GM12878 (cell line): ENCODE measurements at regions not wholly inside any gene's neighbourhood (a gene's known extent, or its start where the extent isn't known, plus 50 kb on each side); places are given as distances from the start of the nearest gene placed in this dataset.

Source experiments
- ATAC-seq: fragments of 200-7000 bp; cut with Tn5 transposase; 3 replicates; pipeline ENCODE4 v1.9.1; 2020; ENCODE audit warnings: mild to moderate bottlenecking, moderate library complexity
- BruUV-seq: library from RNA; stranded (reverse); fragments of 400-500 nt; replicated peaks from 2 replicates; lab custom pipeline; 2021; lab: Mats Ljungman, UMichigan
- CTCF ChIA-PET: fragments of 300-600 bp; sonication (Branson Sonifier 250); formaldehyde crosslinking; extraction: SDS; loops from one replicate; lab custom pipeline; 2021; ENCODE audit warnings: inconsistent platforms; lab: Yijun Ruan, JAX
- POLR2A ChIA-PET: fragments of 350-600 bp; formaldehyde crosslinking; extraction: SDS; loops from one replicate; lab custom pipeline; 2021; ENCODE audit warnings: inconsistent platforms; lab: Charles Lee
- RAD21 ChIA-PET: fragments of 300-600 bp; sonication (Branson Sonifier 250); formaldehyde crosslinking; loops from one replicate; lab custom pipeline; 2023; ENCODE audit warnings: antibody characterized with exemption; ENCODE audit not compliant: unreplicated experiment; lab: Charles Lee
- SMC1A ChIA-PET: fragments of 300-600 bp; sonication (Branson Sonifier 250); formaldehyde crosslinking; loops from one replicate; lab custom pipeline; 2023; ENCODE audit not compliant: unreplicated experiment, uncharacterized antibody; lab: Charles Lee
- DNase-seq: peaks from one replicate; pipeline ENCODE4 v3.0.0-alpha.2; 2011; ENCODE audit warnings: low read depth, low spot score
- FAIRE-seq: peaks from 3 replicates; lab custom pipeline; 2011; peaks lifted over from hg19 to GRCh38; lab: Jason Lieb, UNC
- H2AFZ ChIP-seq: 2 replicates; pipeline ENCODE4 v1.6.0; 2011; ENCODE audit warnings: low read depth, low read length, control low read depth; ENCODE audit not compliant: control insufficient read depth
- H3K27ac ChIP-seq: 2 replicates; pipeline ENCODE4 v1.5.1; 2011; ENCODE audit warnings: control low read depth; ENCODE audit not compliant: control insufficient read depth, insufficient read depth
- H3K27me3 ChIP-seq, 2 experiments: replicated peaks in 1 of 2; 2 replicates each; pipeline versions ENCODE4 v1.6.0 to v1.6.1; 2011; ENCODE audit warnings: low read length in 1 of 2; ENCODE audit not compliant: control insufficient read depth in 2 of 2, insufficient read depth in 2 of 2
- H3K36me3 ChIP-seq, 2 experiments: 2 replicates each; pipeline ENCODE4 v1.5.1; 2011; ENCODE audit warnings: low read length in 1 of 2; ENCODE audit not compliant: control insufficient read depth in 2 of 2, insufficient read depth in 2 of 2
- H3K4me1 ChIP-seq: 2 replicates; pipeline ENCODE4 v1.6.1; 2011; ENCODE audit warnings: mild to moderate bottlenecking, low read length, moderate library complexity, mixed read lengths; ENCODE audit not compliant: control insufficient read depth, insufficient read depth
- H3K4me2 ChIP-seq: 2 replicates; pipeline ENCODE4 v1.6.0; 2011; ENCODE audit warnings: control low read depth; ENCODE audit not compliant: control insufficient read depth, insufficient read depth
- H3K4me3 ChIP-seq: fragments of 200-600 bp; sonication (generic); 2 replicates; pipeline ENCODE4 v1.5.1; 2016
- H3K79me2 ChIP-seq: 2 replicates; pipeline ENCODE4 v1.6.0; 2011; ENCODE audit warnings: low read length; ENCODE audit not compliant: control insufficient read depth, insufficient read depth
- H3K9ac ChIP-seq: 2 replicates; pipeline ENCODE4 v1.8.0; 2011; ENCODE audit warnings: low read length, control low read depth, mixed read lengths; ENCODE audit not compliant: control insufficient read depth, insufficient read depth
- H3K9me3 ChIP-seq: replicated peaks from 3 replicates; pipeline ENCODE4 v1.5.1; 2011; ENCODE audit warnings: mild to moderate bottlenecking, low read length; ENCODE audit not compliant: control insufficient read depth, insufficient read depth
- H4K20me1 ChIP-seq: 2 replicates; pipeline ENCODE4 v1.6.0; 2011; ENCODE audit not compliant: control insufficient read depth, insufficient read depth
- BCL11A ChIP-seq: IDR thresholded peaks from 2 replicates; pipeline ENCODE4 v1.6.1; 2011; ENCODE audit warnings: low read depth, low read length
- BMI1 ChIP-seq: fragments of 450-650 bp; IDR thresholded peaks from 2 replicates; pipeline ENCODE4 v1.6.1; 2016; ENCODE audit warnings: mild to moderate bottlenecking, moderate library complexity, borderline replicate concordance
- CHD4 ChIP-seq: fragments of 200-600 bp; sonication (generic); IDR thresholded peaks from 2 replicates; pipeline ENCODE4 v1.6.1; 2016; ENCODE audit warnings: mild to moderate bottlenecking
- EED ChIP-seq: sonication (generic); IDR thresholded peaks from 2 replicates; pipeline ENCODE4 v1.6.1; 2016; ENCODE audit warnings: antibody characterized with exemption, low read depth
- EP300 ChIP-seq, 2 experiments: fragments of 150-350 bp in 1 of 2; IDR thresholded peaks; 2 replicates each; pipeline ENCODE4 v1.6.1; 2011 to 2012; ENCODE audit warnings: low read depth in 2 of 2, low read length in 2 of 2, borderline replicate concordance in 1 of 2, improper control_type of control experiment in 1 of 2, inconsistent platforms in 1 of 2; ENCODE audit not compliant: control insufficient read depth in 1 of 2
- ESRRA ChIP-seq: IDR thresholded peaks from 2 replicates; pipeline ENCODE4 v1.6.1; 2012; ENCODE audit warnings: mild to moderate bottlenecking, low read length, improper control_type of control experiment
- GATAD2B ChIP-seq: fragments of 450-650 bp; conservative IDR thresholded peaks from 2 replicates; pipeline ENCODE4 v1.6.1; 2017; ENCODE audit warnings: low read depth, mild to moderate bottlenecking, moderate library complexity
- JUNB ChIP-seq: IDR thresholded peaks from 2 replicates; pipeline ENCODE4 v1.6.1; 2016; ENCODE audit warnings: antibody characterized with exemption, mild to moderate bottlenecking
- NR2F1 ChIP-seq: fragments of 450-650 bp; conservative IDR thresholded peaks from 2 replicates; pipeline ENCODE4 v1.6.1; 2017; ENCODE audit warnings: mild to moderate bottlenecking
- PML ChIP-seq: IDR thresholded peaks from 2 replicates; pipeline ENCODE4 v1.6.1; 2012; ENCODE audit warnings: low read length, inconsistent platforms
- SP1 ChIP-seq: IDR thresholded peaks from one replicate; pipeline ENCODE4 v1.6.1; 2011; ENCODE audit warnings: low read depth, low read length
- SREBF1 ChIP-seq: IDR thresholded peaks from 2 replicates; pipeline ENCODE4 v1.6.1; 2012; ENCODE audit warnings: mild to moderate bottlenecking, low read length
- STAT3 ChIP-seq: IDR thresholded peaks from 2 replicates; pipeline ENCODE4 v1.6.1; 2011; ENCODE audit warnings: low read depth, low read length, improper control_type of control experiment
- TCF7 ChIP-seq: IDR thresholded peaks from 2 replicates; pipeline ENCODE4 v1.6.1; 2014; ENCODE audit warnings: antibody characterized with exemption, borderline replicate concordance
- YY1 ChIP-seq: IDR thresholded peaks from 2 replicates; pipeline ENCODE4 v1.6.1; 2011; ENCODE audit warnings: low read depth, mild to moderate bottlenecking, low read length
- ZNF207 ChIP-seq: fragments of 450-650 bp; IDR thresholded peaks from 2 replicates; pipeline ENCODE4 v1.6.1; 2014; ENCODE audit warnings: antibody characterized with exemption, mild to moderate bottlenecking, borderline replicate concordance
- WGBS: methylation state at CpG from one replicate; pipeline ENCODE4 v1.1.6; 2016; ENCODE audit warnings: low lambda C conversion rate; ENCODE audit not compliant: insufficient replicate concordance, insufficient coverage; ENCODE audit errors: missing lambda C conversion rate; 5-methylcytosine and 5-hydroxymethylcytosine counted together
- in situ Hi-C: fragments of 300-500 bp; cut with MboI; formaldehyde crosslinking; loops from 9 replicates; pipeline ENCODE4 v1.14.3; 2018; ENCODE audit warnings: mixed read lengths
- intact Hi-C: fragments of 100-400 bp; cut with micrococcal nuclease; formaldehyde crosslinking; loops from one replicate; pipeline ENCODE4 v1.14.2; 2022; ENCODE audit not compliant: unreplicated experiment
- TF ChIP-seq, protein P1 (sequence below): fragments of 450-650 bp; IDR thresholded peaks from 2 replicates; pipeline ENCODE4 v1.6.1; 2018; ENCODE audit warnings: borderline replicate concordance, mild to moderate bottlenecking; ENCODE audit not compliant: partially characterized antibody
- TF ChIP-seq, protein P2 (sequence below): fragments of 450-650 bp; formaldehyde crosslinking; IDR thresholded peaks from 2 replicates; pipeline ENCODE4 v1.5.0; 2022; ENCODE audit warnings: mild to moderate bottlenecking, missing genetic modification characterization
- TF ChIP-seq, protein P3 (sequence below), 3 experiments: IDR thresholded peaks in 2 of 3; conservative IDR thresholded peaks in 1 of 3; 2 replicates each; pipeline ENCODE4 v1.5.1; 2011; ENCODE audit warnings: low read depth in 3 of 3, low read length in 3 of 3, mild to moderate bottlenecking in 3 of 3, control low read depth in 2 of 3, moderate library complexity in 2 of 3, inconsistent platforms in 1 of 3, mixed read lengths in 1 of 3; ENCODE audit not compliant: control insufficient read depth in 2 of 3, insufficient read depth in 1 of 3; ENCODE audit errors: extremely low read depth in 1 of 3

DNA sequence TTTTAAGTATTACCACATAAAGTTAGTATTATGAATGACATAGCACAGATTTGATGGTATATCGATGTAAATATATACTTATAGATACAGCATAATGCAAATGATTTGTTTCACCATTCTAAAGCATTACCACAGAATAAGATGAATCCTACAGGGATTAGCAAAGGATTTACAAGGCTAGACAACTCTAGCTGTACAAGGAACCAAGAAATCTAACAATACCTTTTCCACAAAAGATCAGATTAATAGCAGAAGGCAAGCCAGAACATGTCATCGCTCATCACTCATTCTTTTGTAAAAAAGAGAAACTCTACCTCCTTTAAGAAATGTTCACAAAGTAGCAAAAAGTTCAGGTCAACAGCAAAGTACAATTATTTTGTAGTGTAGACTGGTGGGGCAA, 105.1 kb upstream of the ANK3 start (continued):
- no peak for TF ChIP-seq EP300 (IDR thresholded peaks at IDR 0.05; ENCODE audit: borderline replicate concordance in 1 of 2, control insufficient read depth in 1 of 2, low read depth in 2 of 2, low read length in 2 of 2)
- TF ChIP-seq PML = no peak
- TF ChIP-seq SP1 = no peak
- TF ChIP-seq, all 136 proteins: peak for 0

DNA sequence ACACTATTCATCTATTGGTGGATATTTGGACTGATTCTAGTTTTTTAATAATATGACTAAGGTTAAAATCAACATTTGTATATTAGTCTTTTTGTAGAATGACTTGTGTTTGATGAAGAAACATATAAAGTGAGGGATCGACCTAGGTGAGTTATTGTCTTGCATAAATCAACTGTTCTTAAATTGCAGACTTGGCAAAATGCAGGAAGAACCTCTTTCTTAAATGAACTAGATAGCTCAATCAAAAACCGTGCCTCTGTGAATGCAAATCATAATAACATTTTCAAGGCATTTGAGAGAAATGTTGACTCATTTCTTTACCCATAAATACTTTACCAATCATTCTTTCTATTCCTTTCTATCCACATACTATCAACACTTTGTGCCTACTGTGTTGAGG, 101.5 kb upstream of the ANK3 start:
- ChIA-PET CTCF (no interaction called here), RAD21 (no interaction called here), POLR2A (no interaction called here), SMC1A (no interaction called here)
- no peaks in the 10 kb centered on the region for H3K36me3 ChIP-seq
- no peak for DNase-seq
- 0% methylated on average over 2 of the region's 2 CpGs for WGBS
- H3K4me2 ChIP-seq = no peak overlapping the region
- in situ Hi-C loops = no loop called here
- no peak for FAIRE-seq
- H3K27me3 ChIP-seq = no peaks in the 10 kb centered on the region
- H3K4me1 ChIP-seq = no peaks in the 10 kb centered on the region
- no peaks in the 10 kb centered on the region for H3K79me2 ChIP-seq
- no peak overlapping the region for H3K9ac ChIP-seq
- H3K27ac ChIP-seq = no peak overlapping the region
- H2AFZ ChIP-seq = no peak overlapping the region
- ATAC-seq = no peak
- H3K9me3 ChIP-seq = no peaks in the 10 kb centered on the region
- intact Hi-C loops = no loop called here
- H3K4me3 ChIP-seq = no peak overlapping the region
- BruUV-seq = no TSS peak
- no peaks in the 10 kb centered on the region for H4K20me1 ChIP-seq
- TF ChIP-seq JUNB = no peak
- TF ChIP-seq EED = no peak
- TF ChIP-seq TCF7 = no peak
- no peak for TF ChIP-seq BCL11A
- no peak for TF ChIP-seq ESRRA
- TF ChIP-seq, protein P1, sequence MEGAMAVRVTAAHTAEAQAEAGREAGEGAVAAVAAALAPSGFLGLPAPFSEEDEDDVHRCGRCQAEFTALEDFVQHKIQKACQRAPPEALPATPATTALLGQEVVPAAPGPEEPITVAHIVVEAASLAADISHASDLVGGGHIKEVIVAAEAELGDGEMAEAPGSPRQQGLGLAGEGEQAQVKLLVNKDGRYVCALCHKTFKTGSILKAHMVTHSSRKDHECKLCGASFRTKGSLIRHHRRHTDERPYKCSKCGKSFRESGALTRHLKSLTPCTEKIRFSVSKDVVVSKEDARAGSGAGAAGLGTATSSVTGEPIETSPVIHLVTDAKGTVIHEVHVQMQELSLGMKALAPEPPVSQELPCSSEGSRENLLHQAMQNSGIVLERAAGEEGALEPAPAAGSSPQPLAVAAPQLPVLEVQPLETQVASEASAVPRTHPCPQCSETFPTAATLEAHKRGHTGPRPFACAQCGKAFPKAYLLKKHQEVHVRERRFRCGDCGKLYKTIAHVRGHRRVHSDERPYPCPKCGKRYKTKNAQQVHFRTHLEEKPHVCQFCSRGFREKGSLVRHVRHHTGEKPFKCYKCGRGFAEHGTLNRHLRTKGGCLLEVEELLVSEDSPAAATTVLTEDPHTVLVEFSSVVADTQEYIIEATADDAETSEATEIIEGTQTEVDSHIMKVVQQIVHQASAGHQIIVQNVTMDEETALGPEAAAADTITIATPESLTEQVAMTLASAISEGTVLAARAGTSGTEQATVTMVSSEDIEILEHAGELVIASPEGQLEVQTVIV = no peak
- TF ChIP-seq NR2F1 = no peak
- TF ChIP-seq ZNF207 = no peak
- no peak for TF ChIP-seq GATAD2B
- TF ChIP-seq, protein P2, sequence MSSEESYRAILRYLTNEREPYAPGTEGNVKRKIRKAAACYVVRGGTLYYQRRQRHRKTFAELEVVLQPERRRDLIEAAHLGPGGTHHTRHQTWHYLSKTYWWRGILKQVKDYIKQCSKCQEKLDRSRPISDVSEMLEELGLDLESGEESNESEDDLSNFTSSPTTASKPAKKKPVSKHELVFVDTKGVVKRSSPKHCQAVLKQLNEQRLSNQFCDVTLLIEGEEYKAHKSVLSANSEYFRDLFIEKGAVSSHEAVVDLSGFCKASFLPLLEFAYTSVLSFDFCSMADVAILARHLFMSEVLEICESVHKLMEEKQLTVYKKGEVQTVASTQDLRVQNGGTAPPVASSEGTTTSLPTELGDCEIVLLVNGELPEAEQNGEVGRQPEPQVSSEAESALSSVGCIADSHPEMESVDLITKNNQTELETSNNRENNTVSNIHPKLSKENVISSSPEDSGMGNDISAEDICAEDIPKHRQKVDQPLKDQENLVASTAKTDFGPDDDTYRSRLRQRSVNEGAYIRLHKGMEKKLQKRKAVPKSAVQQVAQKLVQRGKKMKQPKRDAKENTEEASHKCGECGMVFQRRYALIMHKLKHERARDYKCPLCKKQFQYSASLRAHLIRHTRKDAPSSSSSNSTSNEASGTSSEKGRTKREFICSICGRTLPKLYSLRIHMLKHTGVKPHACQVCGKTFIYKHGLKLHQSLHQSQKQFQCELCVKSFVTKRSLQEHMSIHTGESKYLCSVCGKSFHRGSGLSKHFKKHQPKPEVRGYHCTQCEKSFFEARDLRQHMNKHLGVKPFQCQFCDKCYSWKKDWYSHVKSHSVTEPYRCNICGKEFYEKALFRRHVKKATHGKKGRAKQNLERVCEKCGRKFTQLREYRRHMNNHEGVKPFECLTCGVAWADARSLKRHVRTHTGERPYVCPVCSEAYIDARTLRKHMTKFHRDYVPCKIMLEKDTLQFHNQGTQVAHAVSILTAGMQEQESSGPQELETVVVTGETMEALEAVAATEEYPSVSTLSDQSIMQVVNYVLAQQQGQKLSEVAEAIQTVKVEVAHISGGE (CRISPR knock-in tag) = no peak
- TF ChIP-seq YY1 = no peak
- TF ChIP-seq CHD4 = no peak
- TF ChIP-seq STAT3 = no peak
- TF ChIP-seq, protein P3, sequence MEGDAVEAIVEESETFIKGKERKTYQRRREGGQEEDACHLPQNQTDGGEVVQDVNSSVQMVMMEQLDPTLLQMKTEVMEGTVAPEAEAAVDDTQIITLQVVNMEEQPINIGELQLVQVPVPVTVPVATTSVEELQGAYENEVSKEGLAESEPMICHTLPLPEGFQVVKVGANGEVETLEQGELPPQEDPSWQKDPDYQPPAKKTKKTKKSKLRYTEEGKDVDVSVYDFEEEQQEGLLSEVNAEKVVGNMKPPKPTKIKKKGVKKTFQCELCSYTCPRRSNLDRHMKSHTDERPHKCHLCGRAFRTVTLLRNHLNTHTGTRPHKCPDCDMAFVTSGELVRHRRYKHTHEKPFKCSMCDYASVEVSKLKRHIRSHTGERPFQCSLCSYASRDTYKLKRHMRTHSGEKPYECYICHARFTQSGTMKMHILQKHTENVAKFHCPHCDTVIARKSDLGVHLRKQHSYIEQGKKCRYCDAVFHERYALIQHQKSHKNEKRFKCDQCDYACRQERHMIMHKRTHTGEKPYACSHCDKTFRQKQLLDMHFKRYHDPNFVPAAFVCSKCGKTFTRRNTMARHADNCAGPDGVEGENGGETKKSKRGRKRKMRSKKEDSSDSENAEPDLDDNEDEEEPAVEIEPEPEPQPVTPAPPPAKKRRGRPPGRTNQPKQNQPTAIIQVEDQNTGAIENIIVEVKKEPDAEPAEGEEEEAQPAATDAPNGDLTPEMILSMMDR (IDR thresholded peaks at IDR 0.05 in 2 of 3, conservative IDR thresholded peaks at IDR 0.05 in 1 of 3; ENCODE audit: control insufficient read depth in 2 of 3, extremely low read depth in 1 of 3, insufficient read depth in 1 of 3, low read depth in 3 of 3, low read length in 3 of 3) = no peak
- TF ChIP-seq SREBF1 = no peak
- no peak for TF ChIP-seq BMI1
